ENCODE measurements at regions not wholly inside any gene's neighbourhood (a gene's known extent, or its start where the extent isn't known, plus 50 kb on each side); places are given as distances from the start of the nearest gene placed in this dataset.
"Not testable (repeated sequence)": the region's sequence is repeated elsewhere in the genome, so short reads cannot be mapped to it uniquely, and the experiment has no call there.

- H3K27ac ChIP-seq (ENCODE audit: low read depth, low read length), result no peak overlapping the region
- Mint-ChIP-seq H3K27me3 (ENCODE audit: low read depth, unreplicated experiment) (no peaks in the 10 kb centered on the region), H3K4me3 (ENCODE audit: unreplicated experiment) (no peak overlapping the region), H3K4me1 (ENCODE audit: low read depth, unreplicated experiment) (no peaks in the 10 kb centered on the region), H3K36me3 (ENCODE audit: low read depth, unreplicated experiment) (no peaks in the 10 kb centered on the region), H3K27ac (ENCODE audit: unreplicated experiment) (no peak overlapping the region), H3K9me3 (ENCODE audit: unreplicated experiment) (no peaks in the 10 kb centered on the region)
- H3K27me3 ChIP-seq (ENCODE audit: insufficient read depth, low read length), result no peaks in the 10 kb centered on the region
- H3K4me1 ChIP-seq (ENCODE audit: insufficient read depth, low read length), result no peaks in the 10 kb centered on the region
- TF ChIP-seq CTCF (IDR thresholded peaks at IDR 0.05; ENCODE audit: insufficient read depth, low read depth, low read length) (no peak), EZH2 (IDR thresholded peaks at IDR 0.05; ENCODE audit: insufficient read depth, low read length) (no peak)
- no peak for DNase-seq (ENCODE audit: low read depth)
- no peaks in the 10 kb centered on the region for H4K20me1 ChIP-seq (ENCODE audit: insufficient read depth, low read length)
- H3K36me3 ChIP-seq (ENCODE audit: insufficient read depth, low read length), result no peaks in the 10 kb centered on the region
- H3K9me3 ChIP-seq (ENCODE audit: insufficient read depth, low read depth, low read length), result no peaks in the 10 kb centered on the region
- no peak overlapping the region for H3K4me2 ChIP-seq (ENCODE audit: low read length)
- no peak for FAIRE-seq
- H3K79me2 ChIP-seq (ENCODE audit: insufficient read depth, low read length), result no peaks in the 10 kb centered on the region
- H3K4me3 ChIP-seq (ENCODE audit: insufficient read depth, low read depth, low read length), result no peak overlapping the region
- no peak overlapping the region for H2AFZ ChIP-seq (ENCODE audit: low read depth, low read length)
- H3K9ac ChIP-seq (ENCODE audit: low read length), result no peak overlapping the region
These were observed 238.0 kb downstream of the DMAC1 start for GRCh38 chr9:7561527-7562080.

- Histone ChIP-seq H3K4me3 (ENCODE audit: insufficient read depth, low read depth, low read length) (no peak overlapping the region), H3K4me1 (ENCODE audit: insufficient read depth, low read length) (no peaks in the 10 kb centered on the region), H3K27ac (ENCODE audit: low read depth, low read length) (no peak overlapping the region), H3K9ac (ENCODE audit: low read length) (no peak overlapping the region), H3K9me3 (ENCODE audit: insufficient read depth, low read depth, low read length) (no peaks in the 10 kb centered on the region), H3K79me2 (ENCODE audit: insufficient read depth, low read length) (no peaks in the 10 kb centered on the region), H3K27me3 (ENCODE audit: insufficient read depth, low read length) (no peaks in the 10 kb centered on the region), H3K36me3 (ENCODE audit: insufficient read depth, low read length) (no peaks in the 10 kb centered on the region), H3K4me2 (ENCODE audit: low read length) (no peak overlapping the region), H2AFZ (ENCODE audit: low read depth, low read length) (no peak overlapping the region), H4K20me1 (ENCODE audit: insufficient read depth, low read length) (no peaks in the 10 kb centered on the region)
- Mint-ChIP-seq H3K4me1 (ENCODE audit: low read depth, unreplicated experiment) (no peaks in the 10 kb centered on the region), H3K9me3 (ENCODE audit: unreplicated experiment) (no peaks in the 10 kb centered on the region), H3K36me3 (ENCODE audit: low read depth, unreplicated experiment) (no peaks in the 10 kb centered on the region), H3K27ac (ENCODE audit: unreplicated experiment) (no peak overlapping the region), H3K27me3 (ENCODE audit: low read depth, unreplicated experiment) (no peaks in the 10 kb centered on the region), H3K4me3 (ENCODE audit: unreplicated experiment) (no peak overlapping the region)
- DNase-seq (ENCODE audit: low read depth), result no peak
- no peak for TF ChIP-seq EZH2 (IDR thresholded peaks at IDR 0.05; ENCODE audit: insufficient read depth, low read length)
- TF ChIP-seq CTCF (IDR thresholded peaks at IDR 0.05; ENCODE audit: insufficient read depth, low read depth, low read length), result no peak
- no peak for FAIRE-seq
These were observed 238.8 kb downstream of the DMAC1 start for GRCh38 chr9:7560669-7561305.

- no peaks in the 10 kb centered on the region for H3K4me1 ChIP-seq (ENCODE audit: insufficient read depth, low read length)
- H3K9ac ChIP-seq (ENCODE audit: low read length), result no peak overlapping the region
- H3K4me3 Mint-ChIP-seq (ENCODE audit: unreplicated experiment), result no peak overlapping the region
- H3K9me3 Mint-ChIP-seq (ENCODE audit: unreplicated experiment), result no peaks in the 10 kb centered on the region
- no peaks in the 10 kb centered on the region for H3K9me3 ChIP-seq (ENCODE audit: insufficient read depth, low read depth, low read length)
- TF ChIP-seq EZH2 (IDR thresholded peaks at IDR 0.05; ENCODE audit: insufficient read depth, low read length) (no peak), CTCF (IDR thresholded peaks at IDR 0.05; ENCODE audit: insufficient read depth, low read depth, low read length) (no peak)
- no peaks in the 10 kb centered on the region for H4K20me1 ChIP-seq (ENCODE audit: insufficient read depth, low read length)
- H3K4me3 ChIP-seq (ENCODE audit: insufficient read depth, low read depth, low read length), result no peak overlapping the region
- no peak overlapping the region for H3K4me2 ChIP-seq (ENCODE audit: low read length)
- no peak for DNase-seq (ENCODE audit: low read depth)
- no peaks in the 10 kb centered on the region for H3K79me2 ChIP-seq (ENCODE audit: insufficient read depth, low read length)
- no peak for FAIRE-seq
- no peak overlapping the region for H2AFZ ChIP-seq (ENCODE audit: low read depth, low read length)
- H3K27me3 Mint-ChIP-seq (ENCODE audit: low read depth, unreplicated experiment), result no peaks in the 10 kb centered on the region
- no peaks in the 10 kb centered on the region for H3K27me3 ChIP-seq (ENCODE audit: insufficient read depth, low read length)
- H3K4me1 Mint-ChIP-seq (ENCODE audit: low read depth, unreplicated experiment), result no peaks in the 10 kb centered on the region
- no peaks in the 10 kb centered on the region for H3K36me3 Mint-ChIP-seq (ENCODE audit: low read depth, unreplicated experiment)
- no peaks in the 10 kb centered on the region for H3K36me3 ChIP-seq (ENCODE audit: insufficient read depth, low read length)
- no peak overlapping the region for H3K27ac Mint-ChIP-seq (ENCODE audit: unreplicated experiment)
- H3K27ac ChIP-seq (ENCODE audit: low read depth, low read length), result no peak overlapping the region
These were observed 244.9 kb downstream of the DMAC1 start for GRCh38 chr9:7554699-7555098.

- H3K4me1 ChIP-seq (ENCODE audit: insufficient read depth, low read length); H2AFZ ChIP-seq (ENCODE audit: low read depth, low read length); H3K27me3 Mint-ChIP-seq (ENCODE audit: low read depth, unreplicated experiment); H3K36me3 Mint-ChIP-seq (ENCODE audit: low read depth, unreplicated experiment); H3K4me2 ChIP-seq (ENCODE audit: low read length); H3K4me3 Mint-ChIP-seq (ENCODE audit: unreplicated experiment); H3K4me1 Mint-ChIP-seq (ENCODE audit: low read depth, unreplicated experiment); DNase-seq (ENCODE audit: low read depth); H4K20me1 ChIP-seq (ENCODE audit: insufficient read depth, low read length); H3K36me3 ChIP-seq (ENCODE audit: insufficient read depth, low read length); H3K79me2 ChIP-seq (ENCODE audit: insufficient read depth, low read length); H3K27ac Mint-ChIP-seq (ENCODE audit: unreplicated experiment); H3K4me3 ChIP-seq (ENCODE audit: insufficient read depth, low read depth, low read length); H3K27ac ChIP-seq (ENCODE audit: low read depth, low read length); H3K9me3 Mint-ChIP-seq (ENCODE audit: unreplicated experiment); H3K9me3 ChIP-seq (ENCODE audit: insufficient read depth, low read depth, low read length); FAIRE-seq; H3K9ac ChIP-seq (ENCODE audit: low read length); H3K27me3 ChIP-seq (ENCODE audit: insufficient read depth, low read length): not testable (repeated sequence)
These were observed 246.9 kb downstream of the DMAC1 start for GRCh38 chr9:7552706-7553105.

Data from astrocyte (in vitro differentiated cells and primary cell).